ENCODE measurements at regions not wholly inside any gene's neighbourhood (a gene's known extent, or its start where the extent isn't known, plus 50 kb on each side); places are given as distances from the start of the nearest gene placed in this dataset.

- POLR2A ChIA-PET (ENCODE audit: low non-redundant PET): no interaction called here
Observed at GRCh38 chr21:43268804-43269186, 100.0 kb downstream of the CRYAA start.

DNA sequence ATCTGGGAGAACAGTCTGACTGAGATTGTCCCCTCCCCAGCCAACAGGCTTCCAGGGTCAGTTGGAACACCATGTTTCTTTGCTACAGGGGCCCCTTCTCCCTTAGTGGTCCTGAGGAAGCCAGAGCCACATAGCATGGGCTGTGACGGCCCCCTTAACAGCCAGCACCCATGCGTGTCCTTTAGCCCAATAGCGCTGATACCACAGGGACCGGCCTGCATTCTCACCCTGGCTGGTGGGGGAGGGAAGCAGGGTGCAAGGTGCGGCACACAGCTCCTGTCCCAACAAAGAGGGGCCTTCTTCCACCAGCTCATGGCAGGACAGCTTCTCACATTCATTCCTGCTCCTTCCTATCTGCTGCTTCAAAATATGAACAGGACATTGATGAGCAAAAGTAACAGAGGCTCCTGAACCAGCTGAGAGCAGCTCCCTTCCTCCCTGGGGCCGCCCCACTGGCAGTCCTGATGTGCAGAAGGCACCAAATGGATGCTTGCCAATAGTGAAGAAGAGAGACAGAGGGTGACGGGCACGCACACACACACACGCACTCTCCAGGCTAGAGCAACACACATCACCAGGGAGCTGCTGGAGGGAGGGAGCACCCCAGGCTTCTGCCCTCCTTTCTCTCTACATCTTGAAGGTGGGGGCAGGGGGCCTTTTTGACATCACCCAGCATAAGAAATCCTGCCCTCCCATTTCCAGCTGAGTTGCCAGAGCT is 99.4 kb downstream of the CRYAA start:
- CTCF ChIA-PET: interaction anchor here (0.7 kb wide), 1 partner anchor 388 kb away, joined by 3 read pairs; no protein-coding TSS in a partner anchor
- H3K27me3 ChIP-seq (replicated peaks; ENCODE audit: insufficient read depth, low read depth, low read length, poor library complexity): no peaks in the 10 kb centered on the region
- intact Hi-C loops (cut with micrococcal nuclease; ENCODE audit: unreplicated experiment): no loop called here
- TF ChIP-seq, protein P1, sequence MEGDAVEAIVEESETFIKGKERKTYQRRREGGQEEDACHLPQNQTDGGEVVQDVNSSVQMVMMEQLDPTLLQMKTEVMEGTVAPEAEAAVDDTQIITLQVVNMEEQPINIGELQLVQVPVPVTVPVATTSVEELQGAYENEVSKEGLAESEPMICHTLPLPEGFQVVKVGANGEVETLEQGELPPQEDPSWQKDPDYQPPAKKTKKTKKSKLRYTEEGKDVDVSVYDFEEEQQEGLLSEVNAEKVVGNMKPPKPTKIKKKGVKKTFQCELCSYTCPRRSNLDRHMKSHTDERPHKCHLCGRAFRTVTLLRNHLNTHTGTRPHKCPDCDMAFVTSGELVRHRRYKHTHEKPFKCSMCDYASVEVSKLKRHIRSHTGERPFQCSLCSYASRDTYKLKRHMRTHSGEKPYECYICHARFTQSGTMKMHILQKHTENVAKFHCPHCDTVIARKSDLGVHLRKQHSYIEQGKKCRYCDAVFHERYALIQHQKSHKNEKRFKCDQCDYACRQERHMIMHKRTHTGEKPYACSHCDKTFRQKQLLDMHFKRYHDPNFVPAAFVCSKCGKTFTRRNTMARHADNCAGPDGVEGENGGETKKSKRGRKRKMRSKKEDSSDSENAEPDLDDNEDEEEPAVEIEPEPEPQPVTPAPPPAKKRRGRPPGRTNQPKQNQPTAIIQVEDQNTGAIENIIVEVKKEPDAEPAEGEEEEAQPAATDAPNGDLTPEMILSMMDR (conservative IDR thresholded peaks at IDR 0.05; ENCODE audit: low read depth, low read length): no peak
- TF ChIP-seq EZH2 (IDR thresholded peaks at IDR 0.05; ENCODE audit: borderline replicate concordance, low read depth, low read length, poor library complexity, severe bottlenecking): no peak
- no peak overlapping the region for H3K27ac ChIP-seq (ENCODE audit: low read depth, low read length, poor library complexity, severe bottlenecking)
- no peaks in the 10 kb centered on the region for H3K4me1 ChIP-seq (ENCODE audit: insufficient read depth, low read length, poor library complexity, severe bottlenecking)
- no peaks in the 10 kb centered on the region for H3K36me3 ChIP-seq (ENCODE audit: insufficient read depth, low read length, poor library complexity, severe bottlenecking)
- no peaks in the 10 kb centered on the region for H3K9me3 ChIP-seq (ENCODE audit: low read depth, low read length, poor library complexity, severe bottlenecking)
- POLR2A ChIA-PET (ENCODE audit: low non-redundant PET): no interaction called here
- no TSS peak for BruUV-seq (replicated peaks)
- no peak for DNase-seq (ENCODE audit: low spot score)
- H3K4me3 ChIP-seq (ENCODE audit: low read depth, low read length, poor library complexity, severe bottlenecking): no peak overlapping the region

More at GRCh38 chr21:43268804-43269186, 100.0 kb downstream of the CRYAA start:
- Histone ChIP-seq H3K27ac (ENCODE audit: low read depth, low read length, poor library complexity, severe bottlenecking) (no peak overlapping the region), H3K9me3 (ENCODE audit: low read depth, low read length, poor library complexity, severe bottlenecking) (no peaks in the 10 kb centered on the region), H3K4me1 (ENCODE audit: insufficient read depth, low read length, poor library complexity, severe bottlenecking) (no peaks in the 10 kb centered on the region), H3K27me3 (replicated peaks; ENCODE audit: insufficient read depth, low read depth, low read length, poor library complexity) (no peaks in the 10 kb centered on the region), H3K4me3 (ENCODE audit: low read depth, low read length, poor library complexity, severe bottlenecking) (no peak overlapping the region), H3K36me3 (ENCODE audit: insufficient read depth, low read length, poor library complexity, severe bottlenecking) (no peaks in the 10 kb centered on the region)
- DNase-seq (ENCODE audit: low spot score): no peak
- intact Hi-C loops (cut with micrococcal nuclease; ENCODE audit: unreplicated experiment): no loop called here
- no TSS peak for BruUV-seq (replicated peaks)
- CTCF ChIA-PET: interaction anchor here (0.7 kb wide), 1 partner anchor 388 kb away, joined by 3 read pairs; no protein-coding TSS in a partner anchor
- TF ChIP-seq, protein P1 (conservative IDR thresholded peaks at IDR 0.05; ENCODE audit: low read depth, low read length): no peak
- no peak for TF ChIP-seq EZH2 (IDR thresholded peaks at IDR 0.05; ENCODE audit: borderline replicate concordance, low read depth, low read length, poor library complexity, severe bottlenecking)

GRCh38 chr21:43267391-43268085 is 98.7 kb downstream of the CRYAA start:
- no peak for DNase-seq (ENCODE audit: low spot score)
- no peak overlapping the region for H3K27ac ChIP-seq (ENCODE audit: low read depth, low read length, poor library complexity, severe bottlenecking)
- ChIA-PET POLR2A (ENCODE audit: low non-redundant PET) (no interaction called here), CTCF (no interaction called here)
- H3K4me1 ChIP-seq (ENCODE audit: insufficient read depth, low read length, poor library complexity, severe bottlenecking): no peaks in the 10 kb centered on the region
- intact Hi-C loops (cut with micrococcal nuclease; ENCODE audit: unreplicated experiment): no loop called here
- H3K9me3 ChIP-seq (ENCODE audit: low read depth, low read length, poor library complexity, severe bottlenecking): no peaks in the 10 kb centered on the region
- H3K4me3 ChIP-seq (ENCODE audit: low read depth, low read length, poor library complexity, severe bottlenecking): no peak overlapping the region
- H3K36me3 ChIP-seq (ENCODE audit: insufficient read depth, low read length, poor library complexity, severe bottlenecking): no peaks in the 10 kb centered on the region
- TF ChIP-seq, protein P1 (conservative IDR thresholded peaks at IDR 0.05; ENCODE audit: low read depth, low read length): no peak
- no peak for TF ChIP-seq EZH2 (IDR thresholded peaks at IDR 0.05; ENCODE audit: borderline replicate concordance, low read depth, low read length, poor library complexity, severe bottlenecking)
- no TSS peak for BruUV-seq (replicated peaks)
- H3K27me3 ChIP-seq (replicated peaks; ENCODE audit: insufficient read depth, low read depth, low read length, poor library complexity): no peaks in the 10 kb centered on the region

All from A673 (cell line).